Panc1 (cell line): ENCODE measurements at regions not wholly inside any gene's neighbourhood (a gene's known extent, or its start where the extent isn't known, plus 50 kb on each side); places are given as distances from the start of the nearest gene placed in this dataset.
"Not testable (repeated sequence)": the region's sequence is repeated elsewhere in the genome, so short reads cannot be mapped to it uniquely, and the experiment has no call there.

Experiments used
- ATAC-seq: fragments of 200-7000 bp; cut with Tn5 transposase; 2 replicates; pipeline ENCODE4 v1.9.1; 2020; ENCODE audit warnings: mild to moderate bottlenecking, moderate library complexity
- BruUV-seq: library from RNA; stranded (reverse); fragments of 400-500 nt; replicated peaks from 2 replicates; lab custom pipeline; 2021; lab: Mats Ljungman, UMichigan
- CTCF ChIA-PET: fragments of 300-600 bp; sonication (Branson Sonifier 250); formaldehyde crosslinking; loops from one replicate; lab custom pipeline; 2022; ENCODE audit warnings: antibody characterized with exemption; lab: Charles Lee
- POLR2A ChIA-PET: fragments of 300-600 bp; sonication (Branson Sonifier 250); formaldehyde crosslinking; loops from one replicate; lab custom pipeline; 2022; ENCODE audit warnings: antibody characterized with exemption; lab: Charles Lee
- DNase-seq: peaks from one replicate; pipeline ENCODE4 v3.0.0-alpha.2; 2010; ENCODE audit warnings: low read depth, low spot score
- H3K27ac ChIP-seq: 2 replicates; pipeline ENCODE4 v1.5.1; 2011; ENCODE audit warnings: mild to moderate bottlenecking, low read length, inconsistent platforms
- H3K27me3 ChIP-seq: fragments of 200-500 bp; sonication (Bioruptor generic); 2 replicates; pipeline ENCODE4 v1.6.0; 2014; ENCODE audit warnings: low read length, inconsistent platforms; ENCODE audit not compliant: control insufficient read depth, insufficient read depth
- H3K36me3 ChIP-seq: fragments of 200-500 bp; sonication (Bioruptor generic); 2 replicates; pipeline ENCODE4 v1.5.1; 2014; ENCODE audit warnings: inconsistent platforms, mild to moderate bottlenecking, low read length, moderate library complexity; ENCODE audit not compliant: control insufficient read depth, insufficient read depth
- H3K4me1 ChIP-seq: 2 replicates; pipeline ENCODE4 v1.5.1; 2011; ENCODE audit warnings: inconsistent platforms, mild to moderate bottlenecking, low read length, moderate library complexity; ENCODE audit not compliant: control insufficient read depth, insufficient read depth
- H3K4me3 ChIP-seq, 2 experiments: 2 replicates each; pipeline ENCODE4 v1.5.1; 2011 to 2012; ENCODE audit warnings: low read depth in 2 of 2, low read length in 2 of 2, mild to moderate bottlenecking in 2 of 2, inconsistent platforms in 1 of 2, moderate library complexity in 1 of 2
- H3K9me3 ChIP-seq: fragments of 200-500 bp; sonication (Bioruptor generic); 2 replicates; pipeline ENCODE4 v1.5.1; 2014; ENCODE audit warnings: low read depth, mild to moderate bottlenecking, inconsistent platforms, low read length, moderate library complexity; ENCODE audit not compliant: control insufficient read depth, insufficient read depth
- POLR2AphosphoS5 ChIP-seq: IDR thresholded peaks from 2 replicates; pipeline ENCODE4 v1.6.1; 2012; ENCODE audit warnings: mild to moderate bottlenecking, low read depth, low read length, moderate library complexity
- REST ChIP-seq, 2 experiments: IDR thresholded peaks; 2 replicates each; pipeline ENCODE4 v1.6.1; 2011 to 2012; ENCODE audit warnings: low read depth in 2 of 2, control low read depth in 1 of 2, low read length in 1 of 2, mild to moderate bottlenecking in 1 of 2, moderate library complexity in 1 of 2; ENCODE audit not compliant: insufficient read depth in 1 of 2
- SIN3A ChIP-seq: IDR thresholded peaks from 2 replicates; pipeline ENCODE4 v1.6.1; 2012; ENCODE audit warnings: low read depth, mild to moderate bottlenecking, low read length, moderate library complexity, borderline replicate concordance; ENCODE audit not compliant: insufficient read depth
- TCF7L2 ChIP-seq: IDR thresholded peaks from 2 replicates; pipeline ENCODE4 v1.6.1; 2011; ENCODE audit warnings: mild to moderate bottlenecking, low read depth, low read length, inconsistent platforms
- in situ Hi-C: cut with HindIII; loops from 2 replicates; pipeline ENCODE4 v1.10.0; 2016; ENCODE audit warnings: low sequenced_read_pairs, low pct_unique_long_range_greater_than_20kb
- intact Hi-C: fragments of 100-400 bp; cut with micrococcal nuclease; formaldehyde crosslinking; loops from one replicate; pipeline ENCODE4 v1.10.0; 2022; ENCODE audit not compliant: unreplicated experiment
- TF ChIP-seq, protein P1 (sequence below): fragments of 450-650 bp; IDR thresholded peaks from 2 replicates; pipeline ENCODE4 v1.5.1; 2017; ENCODE audit warnings: mild to moderate bottlenecking

- Histone ChIP-seq H3K27me3 (no peaks in the 10 kb centered on the region), H3K36me3 (no peaks in the 10 kb centered on the region), H3K9me3 (no peaks in the 10 kb centered on the region), H3K4me3 (no peak overlapping the region), H3K4me1 (no peaks in the 10 kb centered on the region), H3K27ac (no peak overlapping the region)
- no peak for TF ChIP-seq POLR2AphosphoS5
- no peak for TF ChIP-seq TCF7L2
- TF ChIP-seq, protein P1, sequence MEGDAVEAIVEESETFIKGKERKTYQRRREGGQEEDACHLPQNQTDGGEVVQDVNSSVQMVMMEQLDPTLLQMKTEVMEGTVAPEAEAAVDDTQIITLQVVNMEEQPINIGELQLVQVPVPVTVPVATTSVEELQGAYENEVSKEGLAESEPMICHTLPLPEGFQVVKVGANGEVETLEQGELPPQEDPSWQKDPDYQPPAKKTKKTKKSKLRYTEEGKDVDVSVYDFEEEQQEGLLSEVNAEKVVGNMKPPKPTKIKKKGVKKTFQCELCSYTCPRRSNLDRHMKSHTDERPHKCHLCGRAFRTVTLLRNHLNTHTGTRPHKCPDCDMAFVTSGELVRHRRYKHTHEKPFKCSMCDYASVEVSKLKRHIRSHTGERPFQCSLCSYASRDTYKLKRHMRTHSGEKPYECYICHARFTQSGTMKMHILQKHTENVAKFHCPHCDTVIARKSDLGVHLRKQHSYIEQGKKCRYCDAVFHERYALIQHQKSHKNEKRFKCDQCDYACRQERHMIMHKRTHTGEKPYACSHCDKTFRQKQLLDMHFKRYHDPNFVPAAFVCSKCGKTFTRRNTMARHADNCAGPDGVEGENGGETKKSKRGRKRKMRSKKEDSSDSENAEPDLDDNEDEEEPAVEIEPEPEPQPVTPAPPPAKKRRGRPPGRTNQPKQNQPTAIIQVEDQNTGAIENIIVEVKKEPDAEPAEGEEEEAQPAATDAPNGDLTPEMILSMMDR = no peak
- no peak for TF ChIP-seq SIN3A
- no peak for TF ChIP-seq REST (IDR thresholded peaks at IDR 0.05; ENCODE audit: insufficient read depth in 1 of 2, low read depth in 2 of 2, low read length in 1 of 2)
- POLR2A ChIA-PET = no interaction called here
- in situ Hi-C loops (no loop called here), intact Hi-C loops (loop anchor here (10.0 kb wide), 1 partner anchor 186 kb away; no protein-coding TSS in a partner anchor)
- CTCF ChIA-PET = no interaction called here
- ATAC-seq (no peak), DNase-seq (no peak)
- no TSS peak for BruUV-seq
These were observed 258.7 kb upstream of the IL12B start for GRCh38 chr5:159588941-159589340.

DNA sequence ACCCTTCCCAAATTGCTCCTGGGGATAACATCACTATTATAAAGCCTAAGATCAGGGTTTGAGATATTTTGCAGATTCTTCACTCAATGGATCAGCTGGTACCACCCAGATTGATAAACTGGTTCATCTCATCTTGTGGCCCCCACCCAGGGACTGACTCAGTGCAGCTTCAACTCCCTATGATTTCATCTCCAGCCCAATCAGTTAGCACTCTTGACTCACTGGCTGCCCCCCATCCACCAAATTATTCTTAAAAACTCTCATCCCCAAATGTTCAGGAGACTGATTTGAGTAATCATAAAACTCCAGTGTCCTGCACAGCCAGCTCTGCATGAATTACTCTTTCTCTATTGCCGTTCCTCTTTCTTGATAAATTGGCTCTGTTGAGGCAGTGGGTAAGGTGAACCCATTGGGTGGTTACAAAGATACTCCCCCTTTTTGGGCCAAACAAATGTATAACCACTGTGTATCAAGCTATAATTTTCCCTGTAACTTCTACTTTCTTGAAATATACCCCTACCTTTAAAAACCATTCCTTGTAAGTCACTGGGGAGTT lies 263.3 kb upstream of the IL12B start:
- no peak overlapping the region for H3K27ac ChIP-seq
- in situ Hi-C loops (no loop called here), intact Hi-C loops (no loop called here)
- TF ChIP-seq, protein P1 = no peak
- TF ChIP-seq POLR2AphosphoS5 = no peak
- no peak for TF ChIP-seq SIN3A
- TF ChIP-seq REST (IDR thresholded peaks at IDR 0.05; ENCODE audit: insufficient read depth in 1 of 2, low read depth in 2 of 2, low read length in 1 of 2) = no peak
- no peak for TF ChIP-seq TCF7L2
- ATAC-seq = no peak
- no peaks in the 10 kb centered on the region for H3K9me3 ChIP-seq
- no peaks in the 10 kb centered on the region for H3K36me3 ChIP-seq
- H3K27me3 ChIP-seq = no peaks in the 10 kb centered on the region
- no TSS peak for BruUV-seq
- POLR2A ChIA-PET = no interaction called here
- H3K4me1 ChIP-seq = no peaks in the 10 kb centered on the region
- no peak for DNase-seq
- CTCF ChIA-PET = interaction anchor here (0.6 kb wide), 1 partner anchor 181 kb away, joined by 3 read pairs; no protein-coding TSS in a partner anchor
- no peak overlapping the region for H3K4me3 ChIP-seq

DNA sequence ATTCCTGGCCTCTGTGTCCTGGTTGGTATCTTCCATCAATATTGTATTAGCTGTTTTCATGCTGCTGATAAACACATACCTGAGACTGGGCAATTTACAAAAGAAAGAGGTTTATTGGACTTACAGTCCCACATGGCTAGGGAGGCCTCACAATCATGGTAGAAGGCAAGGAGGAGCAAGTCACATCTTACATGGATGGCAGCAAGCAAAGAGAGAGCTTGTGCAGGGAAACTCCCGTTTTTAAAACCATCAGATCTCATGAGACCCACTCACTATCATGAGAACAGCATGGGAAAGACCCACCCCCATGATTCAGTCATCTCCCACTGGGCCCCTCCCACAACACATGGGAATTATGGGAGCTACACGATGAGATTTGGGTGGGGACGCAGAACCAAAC lies 265.3 kb upstream of the IL12B start:
- in situ Hi-C loops, DNase-seq, H3K36me3 ChIP-seq, H3K9me3 ChIP-seq, H3K4me1 ChIP-seq, CTCF ChIA-PET, H3K4me3 ChIP-seq, H3K27me3 ChIP-seq, ATAC-seq, intact Hi-C loops, POLR2A ChIA-PET, BruUV-seq, H3K27ac ChIP-seq: not testable (repeated sequence)
